Heart right ventricle (tissue), 16 donors: ENCODE measurements at regions not wholly inside any gene's neighbourhood (a gene's known extent, or its start where the extent isn't known, plus 50 kb on each side); places are given as distances from the start of the nearest gene placed in this dataset.

ENCODE experiments used
- ATAC-seq, 8 donors: fragments of 200-7000 bp; cut with Tn5 transposase; one replicate each; pipeline ENCODE4 v1.9.1; 2020; ENCODE audit warnings: mild to moderate bottlenecking in 8 of 8, moderate library complexity in 8 of 8, moderate number of reproducible peaks in 1 of 8
- DNase-seq, 2 donors: peaks; one replicate each; pipeline ENCODE4 v3.0.0-alpha.2; 2020
- H3K27ac ChIP-seq, 10 donors: fragments of 200-600 bp; sonication (generic) in 2 of 10; one replicate each; pipeline versions ENCODE4 v1.5.0 to v1.8.0; 2020 to 2022; ENCODE audit warnings: mild to moderate bottlenecking in 3 of 10
- H3K27me3 ChIP-seq, 7 donors: fragments of 200-600 bp; one replicate each; pipeline ENCODE4 v1.8.0; 2021 to 2022; ENCODE audit warnings: mild to moderate bottlenecking in 2 of 7
- H3K36me3 ChIP-seq, 9 donors: fragments of 200-600 bp; sonication (generic) in 1 of 9; one replicate each; pipeline versions ENCODE4 v1.5.0 to v1.8.0; 2020 to 2022; ENCODE audit warnings: mild to moderate bottlenecking in 2 of 9
- H3K4me1 ChIP-seq, 9 donors: fragments of 200-600 bp; sonication (generic) in 1 of 9; one replicate each; pipeline versions ENCODE4 v1.5.0 to v1.8.0; 2020 to 2022; ENCODE audit warnings: mild to moderate bottlenecking in 4 of 9
- H3K4me3 ChIP-seq, 10 donors: fragments of 200-600 bp; sonication (generic) in 2 of 10; one replicate each; pipeline versions ENCODE4 v1.5.0 to v1.8.0; 2020 to 2022; ENCODE audit warnings: mild to moderate bottlenecking in 7 of 10, moderate library complexity in 2 of 10
- H3K9me3 ChIP-seq, 11 donors: fragments of 200-600 bp in 10 of 11; sonication (generic) in 2 of 11; one replicate each; pipeline versions ENCODE4 v1.5.0 to v1.8.0; 2013 to 2022; ENCODE audit warnings: mild to moderate bottlenecking in 2 of 11, control low read depth in 1 of 11, moderate library complexity in 1 of 11
- CTCF ChIP-seq, 9 donors: fragments of 200-600 bp; sonication (generic) in 2 of 9; IDR thresholded peaks; one replicate each; pipeline versions ENCODE4 v1.5.0 to v1.8.0; 2021 to 2022; ENCODE audit warnings: antibody characterized with exemption in 9 of 9, mild to moderate bottlenecking in 5 of 9, moderate library complexity in 1 of 9
- WGBS, 2 donors: extraction: QIAGEN DNeasy Blood & Tissue Kit; methylation state at CpG; one replicate each; pipeline ENCODE4 v1.1.7; 2013; ENCODE audit warnings: inconsistent platforms in 1 of 2; 5-methylcytosine and 5-hydroxymethylcytosine counted together
- intact Hi-C, 10 donors: fragments of 100-400 bp; cut with DNase I; formaldehyde crosslinking; loops; one replicate each; pipeline versions ENCODE4 v1.11.1 to v1.14.2; 2022
- donor health status: Arrhythmogenic right ventricular cardiomyopathy.
- donor health status: ischemic (EF 13 %, LVEDD 7.1; RV severe dilation, severe dysfunction).
- donor health status: healthy with polysubstance abuse.
- donor health status: DM: no; HTN: yes; CAD: no.
- donor health status: DM: no; HTN: no; CAD: no.
- donor health status: ischemic (EF 25% LVEDD 6.9; RV normal size, moderate dysfunction).
- donor health status: ischemic (EF 25% LVEDD 5.7; RV mildly dilated, moderate dysfunction).
- donor health status: healthy.
- donor health status: DM: yes; HTN: yes; CAD: no.
- donor health status: Ischemic cardiomyopathy.
- donor health status: ischemic (EF 35%, LVEDD 5.7; RV mildly dilated, moderate dysfunction).
- donor health status: nonischemic (EF 11% LVEDD 7.7; RV severe dilation, severe dysfunction).
- donor health status: DM: yes; HTN: yes; CAD: no.
- donor health status: PGD.
- donor health status: ischemic (EF 29% LVEDD 5.4; RV normal size, mild dysfunction).
- donor health status: nonischemic (EF 23%, LVEDD 6.1; RV moderate dilation, normal function).

- Histone ChIP-seq H3K36me3 (no peaks in the 10 kb centered on the region), H3K27me3 (no peaks in the 10 kb centered on the region), H3K27ac (no peak overlapping the region), H3K4me1 (no peaks in the 10 kb centered on the region), H3K9me3 (no peaks in the 10 kb centered on the region), H3K4me3 (no peak overlapping the region)
- DNase-seq, result no peak
- 72 to 97% methylated on average over 2 of the region's 2 CpGs for WGBS, 2 donors
- ATAC-seq, result no peak
- intact Hi-C loops, result no loop called here
- no peak for TF ChIP-seq CTCF (IDR thresholded peaks at IDR 0.05)
Measured at GRCh38 chr18:2301316-2301715, 270.0 kb downstream of the METTL4 start.

- no peak overlapping the region for H3K4me3 ChIP-seq
- no peak for TF ChIP-seq CTCF (IDR thresholded peaks at IDR 0.05)
- 48 to 57% methylated on average over 1 of the region's 1 CpG for WGBS, 2 donors
- no peaks in the 10 kb centered on the region for H3K27me3 ChIP-seq
- H3K36me3 ChIP-seq, result no peaks in the 10 kb centered on the region
- intact Hi-C loops, result no loop called here
- DNase-seq (no peak), ATAC-seq (no peak)
- no peaks in the 10 kb centered on the region for H3K4me1 ChIP-seq
- no peaks in the 10 kb centered on the region for H3K9me3 ChIP-seq
- no peak overlapping the region for H3K27ac ChIP-seq
Measured at GRCh38 chr18:2302012-2302411, 269.3 kb downstream of the METTL4 start.

GRCh38 chr18:2302628-2303516, 268.4 kb downstream of the METTL4 start:
- no peaks in the 10 kb centered on the region for H3K9me3 ChIP-seq
- H3K27me3 ChIP-seq, result no peaks in the 10 kb centered on the region
- no peak for ATAC-seq
- no peak for DNase-seq
- no peak overlapping the region for H3K27ac ChIP-seq
- no peaks in the 10 kb centered on the region for H3K36me3 ChIP-seq
- WGBS, 2 donors, result 56 to 59% methylated on average over 10 of the region's 10 CpGs
- intact Hi-C loops, result no loop called here
- H3K4me1 ChIP-seq, result no peaks in the 10 kb centered on the region
- no peak overlapping the region for H3K4me3 ChIP-seq
- TF ChIP-seq CTCF (IDR thresholded peaks at IDR 0.05), result no peak

- 73 to 75% methylated on average over 3 of the region's 3 CpGs for WGBS, 2 donors
- DNase-seq (no peak), ATAC-seq (no peak)
- intact Hi-C loops, result no loop called here
- Histone ChIP-seq H3K4me1 (no peaks in the 10 kb centered on the region), H3K9me3 (no peaks in the 10 kb centered on the region), H3K27me3 (no peaks in the 10 kb centered on the region), H3K27ac (no peak overlapping the region), H3K4me3 (no peak overlapping the region), H3K36me3 (no peaks in the 10 kb centered on the region)
- no peak for TF ChIP-seq CTCF (IDR thresholded peaks at IDR 0.05)
Measured at GRCh38 chr18:2303517-2304238, 267.6 kb downstream of the METTL4 start.
